ENCODE measurements at regions not wholly inside any gene's neighbourhood (a gene's known extent, or its start where the extent isn't known, plus 50 kb on each side); places are given as distances from the start of the nearest gene placed in this dataset.

GRCh38 chr2:20561637-20562454, 89.1 kb downstream of the HS1BP3 start:
- no peak for DNase-seq

DNA sequence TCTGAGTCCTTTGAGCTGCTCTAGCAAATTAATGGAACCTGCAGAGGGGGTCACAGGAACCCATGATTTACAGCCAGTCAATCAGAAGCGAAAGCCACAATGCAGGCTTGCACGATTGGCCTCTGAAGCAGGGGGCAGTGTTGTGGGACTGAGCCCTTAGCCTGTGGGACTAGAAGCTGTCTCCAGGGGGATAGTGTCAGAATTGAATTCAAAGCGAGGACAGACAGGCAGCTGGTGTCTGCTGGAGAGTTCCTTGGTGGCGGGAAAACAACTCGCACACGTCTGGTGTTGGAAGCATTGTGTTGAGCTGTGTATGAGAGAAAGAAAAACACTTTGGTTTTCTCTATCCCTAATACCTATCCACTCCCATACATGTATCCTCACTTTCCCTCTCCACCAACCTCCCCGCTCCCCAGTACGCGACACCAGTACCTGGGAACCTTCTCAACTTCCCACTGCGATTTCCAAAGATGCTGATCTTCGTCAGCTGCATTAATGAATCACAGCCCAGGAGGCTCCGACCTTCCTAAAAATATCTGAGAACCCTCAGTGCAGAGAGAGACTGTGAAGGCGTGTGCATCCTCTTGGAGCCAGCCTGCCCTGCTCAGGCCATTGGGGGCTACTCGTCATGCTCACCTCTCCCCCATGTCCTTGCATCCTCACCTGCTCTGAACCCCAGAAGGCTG, 88.2 kb downstream of the HS1BP3 start:
- DNase-seq = no peak

DNA sequence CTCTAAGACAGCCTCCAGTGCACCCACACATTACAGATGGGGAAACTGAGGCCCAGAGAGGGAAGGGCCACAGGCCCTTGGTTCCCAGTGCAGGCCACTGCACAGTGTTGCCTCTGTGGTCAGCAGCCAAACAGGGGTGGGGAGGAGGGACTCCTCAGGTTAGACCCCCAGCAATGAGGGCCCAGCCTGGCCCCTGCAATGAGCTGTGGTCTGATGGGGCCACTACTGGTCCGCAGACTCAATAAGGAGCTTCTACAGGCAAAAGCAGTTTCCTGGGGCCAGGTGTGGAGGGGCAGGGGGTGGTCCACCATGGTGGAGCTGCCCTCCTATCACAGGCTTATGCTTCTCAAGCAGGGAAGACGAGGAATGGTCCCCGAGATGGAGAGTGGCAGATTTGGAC, 87.6 kb downstream of the HS1BP3 start:
- DNase-seq = no peak

GRCh38 chr2:20563833-20564232, 87.1 kb downstream of the HS1BP3 start:
- DNase-seq = no peak

GRCh38 chr2:20565101-20565622, 85.7 kb downstream of the HS1BP3 start:
- DNase-seq = no peak

DNA sequence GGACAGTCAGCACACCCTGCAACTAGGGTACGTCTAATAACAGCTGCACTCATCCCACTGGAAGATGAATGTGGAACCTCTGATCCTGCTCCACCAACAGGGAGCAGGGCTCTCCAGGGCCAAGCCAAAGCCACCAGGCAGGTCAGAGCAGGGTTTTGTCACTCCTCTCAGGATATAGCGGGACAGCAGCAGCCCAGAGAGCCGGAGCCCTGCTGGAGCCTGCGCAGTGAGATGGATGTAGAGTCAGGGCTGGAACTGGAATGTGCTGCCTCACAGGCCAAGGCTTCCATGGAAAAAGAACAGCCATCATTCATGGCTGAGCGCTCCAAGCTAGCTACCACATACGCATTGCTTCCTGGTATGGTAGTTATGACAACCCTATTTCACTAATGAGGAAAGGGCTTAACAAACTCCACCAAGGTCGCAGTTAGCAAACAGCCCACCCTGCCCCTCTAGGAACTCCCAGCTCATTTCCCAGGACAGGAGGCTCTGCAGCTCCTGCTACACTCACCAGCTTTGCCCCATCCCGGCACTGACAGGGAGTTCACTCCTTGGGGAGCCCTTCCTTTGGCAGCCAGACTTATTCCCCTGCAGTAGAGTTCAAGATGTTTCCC, 85.2 kb downstream of the HS1BP3 start:
- no peak for DNase-seq

DNA sequence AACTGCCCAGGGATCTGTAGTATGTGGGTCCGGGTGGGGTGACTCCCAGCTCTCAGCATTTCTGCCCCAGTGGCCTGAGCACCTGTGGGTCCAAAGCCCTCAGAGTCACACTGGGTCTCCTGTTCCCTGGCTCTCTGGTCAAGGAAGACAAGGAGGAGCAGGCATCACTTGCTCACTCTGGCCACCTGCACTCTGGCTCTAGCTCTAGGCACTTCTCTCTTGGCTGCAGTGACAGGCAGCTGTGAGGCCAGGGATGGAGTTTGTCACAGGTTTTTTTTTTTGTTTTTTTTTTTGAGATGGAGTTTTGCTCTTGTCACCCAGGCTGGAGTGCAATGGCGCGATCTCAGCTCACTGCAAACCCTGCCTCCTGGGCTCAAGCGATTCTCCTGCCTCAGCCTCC, 84.6 kb downstream of the HS1BP3 start:
- DNase-seq = no peak

DNA sequence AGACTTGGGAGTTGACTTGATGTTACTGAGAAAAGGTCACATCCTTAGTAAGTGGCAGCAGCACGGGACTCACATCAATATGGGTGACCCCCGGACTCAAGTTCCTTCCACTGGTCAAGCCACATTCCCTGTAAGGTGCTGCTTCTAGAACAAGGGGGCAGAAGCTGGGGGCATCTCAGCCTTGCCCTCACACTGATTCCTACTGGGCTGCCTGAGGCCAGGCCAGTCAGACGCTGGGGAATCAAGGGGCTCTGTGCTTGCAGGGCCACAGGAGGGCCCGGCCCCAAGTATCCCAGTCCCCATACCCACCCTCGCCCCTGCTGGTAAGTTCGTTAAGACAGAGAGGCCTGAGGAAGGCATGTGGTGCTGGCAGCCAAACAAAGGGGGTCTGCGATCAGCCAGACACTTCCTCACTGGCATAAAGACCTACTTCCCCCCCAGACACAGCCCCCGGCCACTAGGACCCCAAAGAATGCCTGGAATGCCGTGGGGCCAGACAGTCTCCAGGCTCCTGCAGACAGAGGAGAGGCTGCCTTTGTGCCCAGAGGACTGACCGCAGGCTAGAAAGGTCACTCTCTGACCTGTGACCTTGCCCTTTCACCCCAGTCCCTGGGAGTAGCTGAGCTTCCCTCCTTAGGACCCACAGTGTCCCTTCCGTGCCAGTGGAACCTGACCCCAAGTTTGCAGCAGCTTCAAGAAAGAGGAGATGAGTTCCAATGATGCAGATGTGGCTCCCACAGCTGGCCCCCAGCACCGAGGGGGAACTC, 83.6 kb downstream of the HS1BP3 start:
- DNase-seq = no peak
